Body of pancreas (tissue), 4 donors: ENCODE measurements at regions not wholly inside any gene's neighbourhood (a gene's known extent, or its start where the extent isn't known, plus 50 kb on each side); places are given as distances from the start of the nearest gene placed in this dataset.
"Not testable (repeated sequence)": the region's sequence is repeated elsewhere in the genome, so short reads cannot be mapped to it uniquely, and the experiment has no call there.

Experiments used
- POLR2A ChIP-seq, 3 donors: fragments of 450-650 bp; IDR thresholded peaks; one replicate each; pipeline ENCODE4 v1.6.1; 2016; ENCODE audit warnings: antibody characterized with exemption in 3 of 3, mild to moderate bottlenecking in 2 of 3
- TF ChIP-seq, protein P1 (sequence below), 7 experiments: fragments of 450-650 bp in 4 of 7; fragments of 200-600 bp in 3 of 7; sonication (generic) in 3 of 7; IDR thresholded peaks; one replicate each; pipeline ENCODE4 v1.5.1; 2016 to 2019; ENCODE audit warnings: antibody characterized with exemption in 7 of 7

DNA sequence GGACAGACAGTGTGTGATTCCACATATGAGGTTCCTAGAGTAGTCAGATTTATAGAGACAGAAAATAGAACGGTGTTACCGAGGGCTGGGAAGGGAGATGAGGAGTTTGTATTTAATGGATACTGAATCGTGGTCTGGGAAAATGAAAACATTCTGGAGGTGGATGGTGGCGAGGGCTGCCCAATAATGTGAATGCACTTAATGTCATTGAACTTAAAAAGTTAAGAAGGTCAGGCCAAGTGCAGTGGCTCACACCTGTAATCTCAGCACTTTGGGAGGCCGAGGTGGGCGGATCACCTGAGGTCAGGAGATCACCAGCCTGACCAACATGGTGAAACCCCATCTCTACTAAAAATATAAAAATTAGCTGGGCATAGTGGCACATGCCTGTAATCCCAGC lies 246.2 kb downstream of the PARN start:
- TF ChIP-seq, protein P1, sequence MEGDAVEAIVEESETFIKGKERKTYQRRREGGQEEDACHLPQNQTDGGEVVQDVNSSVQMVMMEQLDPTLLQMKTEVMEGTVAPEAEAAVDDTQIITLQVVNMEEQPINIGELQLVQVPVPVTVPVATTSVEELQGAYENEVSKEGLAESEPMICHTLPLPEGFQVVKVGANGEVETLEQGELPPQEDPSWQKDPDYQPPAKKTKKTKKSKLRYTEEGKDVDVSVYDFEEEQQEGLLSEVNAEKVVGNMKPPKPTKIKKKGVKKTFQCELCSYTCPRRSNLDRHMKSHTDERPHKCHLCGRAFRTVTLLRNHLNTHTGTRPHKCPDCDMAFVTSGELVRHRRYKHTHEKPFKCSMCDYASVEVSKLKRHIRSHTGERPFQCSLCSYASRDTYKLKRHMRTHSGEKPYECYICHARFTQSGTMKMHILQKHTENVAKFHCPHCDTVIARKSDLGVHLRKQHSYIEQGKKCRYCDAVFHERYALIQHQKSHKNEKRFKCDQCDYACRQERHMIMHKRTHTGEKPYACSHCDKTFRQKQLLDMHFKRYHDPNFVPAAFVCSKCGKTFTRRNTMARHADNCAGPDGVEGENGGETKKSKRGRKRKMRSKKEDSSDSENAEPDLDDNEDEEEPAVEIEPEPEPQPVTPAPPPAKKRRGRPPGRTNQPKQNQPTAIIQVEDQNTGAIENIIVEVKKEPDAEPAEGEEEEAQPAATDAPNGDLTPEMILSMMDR (IDR thresholded peaks at IDR 0.05): not testable (repeated sequence)
- not testable (repeated sequence) for TF ChIP-seq POLR2A (IDR thresholded peaks at IDR 0.05)
